ENCODE measurements at regions not wholly inside any gene's neighbourhood (a gene's known extent, or its start where the extent isn't known, plus 50 kb on each side); places are given as distances from the start of the nearest gene placed in this dataset.

- TF ChIP-seq CTCF (IDR thresholded peaks at IDR 0.05 in 2 of 3, conservative IDR thresholded peaks at IDR 0.05 in 1 of 3; ENCODE audit: borderline replicate concordance in 1 of 3, insufficient read depth in 1 of 3, low read depth in 2 of 3, low read length in 2 of 3) = no peak
Measured at GRCh38 chr15:46735115-46735514, 982.2 kb upstream of the SEMA6D start (continued).

- H3K79me2 ChIP-seq (ENCODE audit: insufficient read depth, low read length) = no peaks in the 10 kb centered on the region
Measured at GRCh38 chr15:46751303-46751702, 966.0 kb upstream of the SEMA6D start.

GRCh38 chr15:46753946-46754345 is 963.4 kb upstream of the SEMA6D start:
- H3K9me3 ChIP-seq (ENCODE audit: control insufficient read depth in 1 of 2, insufficient read depth in 1 of 2, low read depth in 1 of 2, low read length in 2 of 2) = peaks cover 9 to 10% of the 10 kb centered on the region in 2 experiments; a peak in 3 of 4 replicates
- no peak for TF ChIP-seq EGR1 (IDR thresholded peaks at IDR 0.05; ENCODE audit: low read depth)
- TF ChIP-seq SP1 (IDR thresholded peaks at IDR 0.05; ENCODE audit: low read depth) = no peak
- no peak for TF ChIP-seq EZH2 (IDR thresholded peaks at IDR 0.05)
- no peak for TF ChIP-seq POLR2A (IDR thresholded peaks at IDR 0.05; ENCODE audit: borderline replicate concordance, extremely low read depth, insufficient read depth, insufficient read length)
- TF ChIP-seq, protein P1, sequence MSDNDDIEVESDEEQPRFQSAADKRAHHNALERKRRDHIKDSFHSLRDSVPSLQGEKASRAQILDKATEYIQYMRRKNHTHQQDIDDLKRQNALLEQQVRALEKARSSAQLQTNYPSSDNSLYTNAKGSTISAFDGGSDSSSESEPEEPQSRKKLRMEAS (IDR thresholded peaks at IDR 0.05) = no peak
- no peak for TF ChIP-seq SIN3A (IDR thresholded peaks at IDR 0.05; ENCODE audit: low read depth)
- no peak for TF ChIP-seq FOSL1 (IDR thresholded peaks at IDR 0.05; ENCODE audit: low read depth)
- no peak for TF ChIP-seq POLR2AphosphoS5 (IDR thresholded peaks at IDR 0.05; ENCODE audit: low read depth, low read length)
- no peak for TF ChIP-seq CBX3 (IDR thresholded peaks at IDR 0.05; ENCODE audit: low read depth)
- no peak for TF ChIP-seq EZH2phosphoT487 (IDR thresholded peaks at IDR 0.05; ENCODE audit: borderline replicate concordance)
- no peak for TF ChIP-seq TCF7L2 (IDR thresholded peaks at IDR 0.05; ENCODE audit: borderline replicate concordance, extremely low read depth, insufficient read depth, insufficient read length)
- TF ChIP-seq ZFX (IDR thresholded peaks at IDR 0.05) = no peak
- TF ChIP-seq REST (IDR thresholded peaks at IDR 0.05; ENCODE audit: low read depth) = no peak

More at GRCh38 chr15:46751303-46751702, 966.0 kb upstream of the SEMA6D start:
- ChIA-PET CTCF (no interaction called here), POLR2A (no interaction called here), RAD21 (ENCODE audit: low non-redundant PET in 1 of 2, low total read pairs in 2 of 2, uncharacterized antibody in 2 of 2, unreplicated experiment in 2 of 2) (no interaction called here)
- DNase-seq (ENCODE audit: low read depth, low spot score) (no peak), ATAC-seq (no peak)
- H2AFZ ChIP-seq (ENCODE audit: low read depth, low read length, poor library complexity, severe bottlenecking) = no peak overlapping the region
- H3K4me1 ChIP-seq (ENCODE audit: control insufficient read depth in 1 of 2, insufficient read depth in 2 of 2, low read length in 2 of 2) = no peaks in the 10 kb centered on the region
- peaks cover 4 to 8% of the 10 kb centered on the region in 2 experiments; a peak in 2 of 4 replicates for H3K9me3 ChIP-seq (ENCODE audit: control insufficient read depth in 1 of 2, insufficient read depth in 1 of 2, low read depth in 1 of 2, low read length in 2 of 2)
- H3K36me3 ChIP-seq (ENCODE audit: control insufficient read depth in 1 of 2, insufficient read depth in 2 of 2, low read length in 2 of 2) = no peaks in the 10 kb centered on the region
- H3K27me3 ChIP-seq (ENCODE audit: insufficient read depth, low read length) = no peaks in the 10 kb centered on the region
- H3K9me2 ChIP-seq (ENCODE audit: insufficient read depth) = no peaks in the 10 kb centered on the region
- H3K4me2 ChIP-seq (ENCODE audit: low read length) = no peak overlapping the region
- no peak overlapping the region for H3K9ac ChIP-seq (ENCODE audit: low read length)
- intact Hi-C loops (cut with micrococcal nuclease) = no loop called here
- H3K4me3 ChIP-seq (replicated peaks in 1 of 2; ENCODE audit: low read depth in 1 of 2, low read length in 2 of 2) = no peak overlapping the region
- H4K20me1 ChIP-seq (ENCODE audit: insufficient read depth) = no peaks in the 10 kb centered on the region
- H3K27ac ChIP-seq (ENCODE audit: low read depth, low read length) = no peak overlapping the region
- no TSS peak for BruUV-seq (replicated peaks)
- no peak for TF ChIP-seq CBX3 (IDR thresholded peaks at IDR 0.05; ENCODE audit: low read depth)

More at GRCh38 chr15:46753946-46754345, 963.4 kb upstream of the SEMA6D start:
- Histone ChIP-seq H3K4me1 (ENCODE audit: control insufficient read depth in 1 of 2, insufficient read depth in 2 of 2, low read length in 2 of 2) (no peaks in the 10 kb centered on the region), H3K4me3 (replicated peaks in 1 of 2; ENCODE audit: low read depth in 1 of 2, low read length in 2 of 2) (no peak overlapping the region), H3K4me2 (ENCODE audit: low read length) (no peak overlapping the region), H3K9ac (ENCODE audit: low read length) (no peak overlapping the region), H3K9me2 (ENCODE audit: insufficient read depth) (no peaks in the 10 kb centered on the region), H4K20me1 (ENCODE audit: insufficient read depth) (no peaks in the 10 kb centered on the region), H3K27ac (ENCODE audit: low read depth, low read length) (no peak overlapping the region), H3K27me3 (ENCODE audit: insufficient read depth, low read length) (no peaks in the 10 kb centered on the region), H2AFZ (ENCODE audit: low read depth, low read length, poor library complexity, severe bottlenecking) (no peak overlapping the region), H3K79me2 (ENCODE audit: insufficient read depth, low read length) (no peaks in the 10 kb centered on the region), H3K36me3 (ENCODE audit: control insufficient read depth in 1 of 2, insufficient read depth in 2 of 2, low read length in 2 of 2) (no peaks in the 10 kb centered on the region)
- ATAC-seq (no peak), DNase-seq (ENCODE audit: low read depth, low spot score) (no peak)
- BruUV-seq (replicated peaks) = no TSS peak
- CTCF ChIA-PET = no interaction called here
- RAD21 ChIA-PET (ENCODE audit: low non-redundant PET in 1 of 2, low total read pairs in 2 of 2, uncharacterized antibody in 2 of 2, unreplicated experiment in 2 of 2) = no interaction called here
- intact Hi-C loops (cut with micrococcal nuclease) = no loop called here
- POLR2A ChIA-PET = no interaction called here

Data from HCT116 (cell line).